GM12873 (cell line): ENCODE measurements at regions not wholly inside any gene's neighbourhood (a gene's known extent, or its start where the extent isn't known, plus 50 kb on each side); places are given as distances from the start of the nearest gene placed in this dataset.

Experiments
- TF ChIP-seq, protein P1 (sequence below): IDR thresholded peaks from 2 replicates; pipeline ENCODE4 v1.5.1; 2012; ENCODE audit warnings: low read depth, mild to moderate bottlenecking, moderate library complexity, low read length, control low read depth; ENCODE audit not compliant: insufficient read depth; ENCODE audit errors: missing control alignments

DNA sequence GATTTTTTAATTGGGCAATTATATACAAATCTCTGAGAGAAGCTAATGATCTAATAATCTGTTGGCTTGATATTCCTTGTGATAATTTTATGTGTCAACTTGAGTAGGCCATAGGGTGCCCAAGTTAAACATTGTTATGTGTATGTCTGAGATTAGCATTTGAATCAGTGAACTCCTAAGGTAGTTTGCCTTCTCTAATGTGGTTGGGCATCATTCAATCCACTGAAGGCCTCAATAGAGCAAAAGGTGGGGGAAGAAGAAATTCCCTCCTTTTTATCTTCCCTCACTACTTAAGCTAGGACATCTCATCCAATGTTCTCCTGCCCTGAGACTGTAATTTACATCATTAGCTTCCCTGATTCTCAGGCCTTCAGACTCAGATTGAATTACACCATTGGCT lies 394.5 kb downstream of the LMO4 start:
- TF ChIP-seq, protein P1, sequence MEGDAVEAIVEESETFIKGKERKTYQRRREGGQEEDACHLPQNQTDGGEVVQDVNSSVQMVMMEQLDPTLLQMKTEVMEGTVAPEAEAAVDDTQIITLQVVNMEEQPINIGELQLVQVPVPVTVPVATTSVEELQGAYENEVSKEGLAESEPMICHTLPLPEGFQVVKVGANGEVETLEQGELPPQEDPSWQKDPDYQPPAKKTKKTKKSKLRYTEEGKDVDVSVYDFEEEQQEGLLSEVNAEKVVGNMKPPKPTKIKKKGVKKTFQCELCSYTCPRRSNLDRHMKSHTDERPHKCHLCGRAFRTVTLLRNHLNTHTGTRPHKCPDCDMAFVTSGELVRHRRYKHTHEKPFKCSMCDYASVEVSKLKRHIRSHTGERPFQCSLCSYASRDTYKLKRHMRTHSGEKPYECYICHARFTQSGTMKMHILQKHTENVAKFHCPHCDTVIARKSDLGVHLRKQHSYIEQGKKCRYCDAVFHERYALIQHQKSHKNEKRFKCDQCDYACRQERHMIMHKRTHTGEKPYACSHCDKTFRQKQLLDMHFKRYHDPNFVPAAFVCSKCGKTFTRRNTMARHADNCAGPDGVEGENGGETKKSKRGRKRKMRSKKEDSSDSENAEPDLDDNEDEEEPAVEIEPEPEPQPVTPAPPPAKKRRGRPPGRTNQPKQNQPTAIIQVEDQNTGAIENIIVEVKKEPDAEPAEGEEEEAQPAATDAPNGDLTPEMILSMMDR = no peak

DNA sequence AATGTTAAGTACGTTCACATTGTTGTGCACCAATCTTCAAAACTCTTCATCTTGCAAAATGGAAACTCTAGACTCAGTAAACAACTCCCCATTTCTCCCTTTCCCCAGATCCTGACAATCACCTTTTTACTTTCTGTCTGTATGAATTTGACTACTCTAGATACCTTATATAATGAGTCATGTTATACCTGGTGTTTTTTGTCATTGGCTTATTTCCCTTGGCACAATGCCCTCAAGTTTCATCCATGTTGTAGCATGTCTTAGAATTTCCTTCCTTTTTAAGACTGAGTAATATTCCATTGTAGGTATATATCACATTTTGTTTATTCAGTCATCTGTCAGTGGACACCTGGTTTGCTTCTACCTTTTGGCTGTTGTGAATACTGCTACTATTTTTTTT lies 399.5 kb downstream of the LMO4 start:
- TF ChIP-seq, protein P1 = no peak

- TF ChIP-seq, protein P1 = no peak
These were observed 401.9 kb downstream of the LMO4 start for GRCh38 chr1:87730274-87731216.

DNA sequence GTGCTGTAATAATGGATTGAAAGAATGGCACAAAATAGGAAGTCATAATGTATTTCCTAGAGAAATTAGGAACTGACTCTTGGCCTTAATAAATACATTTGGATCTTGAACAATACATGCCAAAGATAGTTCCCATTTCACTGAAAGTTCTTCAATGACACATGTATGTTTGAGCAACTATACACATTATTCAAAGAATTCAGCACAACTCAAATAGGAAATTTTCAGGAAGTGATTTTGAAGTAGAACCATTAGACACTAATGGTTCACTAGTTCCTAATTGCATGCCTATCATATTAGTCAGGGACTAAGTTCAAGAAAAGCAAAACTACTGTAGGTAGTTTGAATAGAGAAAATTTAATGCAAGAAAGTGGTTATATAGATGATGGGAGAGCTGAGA lies 404.7 kb downstream of the LMO4 start:
- TF ChIP-seq, protein P1 = no peak

DNA sequence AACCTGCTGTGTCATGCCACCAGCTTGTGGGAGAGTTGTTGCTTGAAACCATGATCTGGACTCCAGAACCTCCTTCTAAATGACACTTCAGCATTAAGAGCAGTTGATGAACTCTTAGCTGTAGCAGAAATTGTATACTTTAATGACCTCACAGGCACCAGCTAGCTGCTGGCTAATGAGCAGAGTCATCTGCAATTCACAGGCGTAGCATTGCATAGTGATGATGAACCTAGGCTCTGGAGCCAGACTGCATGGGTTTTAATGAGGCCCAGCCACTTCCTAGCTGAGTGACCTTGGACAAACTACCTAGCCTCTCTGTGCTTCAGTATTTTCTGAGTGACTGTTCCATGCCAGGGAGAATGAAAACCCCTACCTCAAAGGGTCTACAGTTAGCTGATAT lies 407.1 kb downstream of the LMO4 start:
- TF ChIP-seq, protein P1 = no peak

DNA sequence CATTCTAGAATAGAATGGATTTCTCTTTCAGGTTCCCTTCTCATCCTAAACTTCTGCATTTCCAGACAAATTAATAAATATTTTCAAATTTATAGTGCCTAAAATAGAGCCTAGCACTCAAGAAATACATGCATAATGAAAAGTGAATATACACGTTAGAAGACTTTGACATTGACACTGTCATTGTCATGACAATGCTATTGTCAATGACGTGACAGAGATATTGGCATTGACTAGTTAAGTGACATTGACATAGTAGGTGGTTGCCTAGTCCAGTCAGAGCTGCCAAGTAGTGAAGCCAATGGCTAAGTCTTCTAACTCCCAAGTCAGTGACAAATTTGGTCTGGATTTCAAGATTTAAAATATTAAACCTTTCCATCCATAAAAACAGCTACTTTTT lies 410.5 kb downstream of the LMO4 start:
- TF ChIP-seq, protein P1 = no peak

- TF ChIP-seq, protein P1 = no peak
These were observed 411.0 kb downstream of the LMO4 start for GRCh38 chr1:87739704-87740103.
